Cerebellar cortex (tissue), 1 donor: ENCODE measurements at regions not wholly inside any gene's neighbourhood (a gene's known extent, or its start where the extent isn't known, plus 50 kb on each side); places are given as distances from the start of the nearest gene placed in this dataset.

Experiments
- DNase-seq: peaks from one replicate; pipeline ENCODE4 v3.0.0-alpha.2; 2015; ENCODE audit warnings: low spot score

GRCh38 chr13:88592105-88592504 is 920.9 kb downstream of the SLITRK5 start:
- no peak for DNase-seq

DNA sequence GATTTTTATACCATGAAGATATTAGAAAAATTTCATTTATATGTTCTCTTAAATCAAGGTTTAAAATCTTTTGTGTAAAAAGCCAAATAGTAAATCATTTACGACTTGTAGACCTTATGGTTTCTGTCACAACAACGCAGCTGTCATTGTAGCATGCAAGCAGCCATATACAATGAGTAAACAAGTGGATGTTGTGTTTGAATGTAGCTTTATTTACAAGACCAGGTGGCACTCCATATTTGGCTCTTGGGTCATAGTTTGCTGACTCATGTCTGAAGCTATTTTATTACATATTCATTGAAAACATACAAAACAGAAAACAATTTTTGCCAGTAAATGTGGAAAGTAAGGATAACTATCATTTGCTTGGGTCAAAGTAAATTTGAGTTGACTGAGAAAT is 930.8 kb downstream of the SLITRK5 start:
- no peak for DNase-seq

- DNase-seq, result no peak
These were observed 931.9 kb downstream of the SLITRK5 start for GRCh38 chr13:88602786-88603777.

DNA sequence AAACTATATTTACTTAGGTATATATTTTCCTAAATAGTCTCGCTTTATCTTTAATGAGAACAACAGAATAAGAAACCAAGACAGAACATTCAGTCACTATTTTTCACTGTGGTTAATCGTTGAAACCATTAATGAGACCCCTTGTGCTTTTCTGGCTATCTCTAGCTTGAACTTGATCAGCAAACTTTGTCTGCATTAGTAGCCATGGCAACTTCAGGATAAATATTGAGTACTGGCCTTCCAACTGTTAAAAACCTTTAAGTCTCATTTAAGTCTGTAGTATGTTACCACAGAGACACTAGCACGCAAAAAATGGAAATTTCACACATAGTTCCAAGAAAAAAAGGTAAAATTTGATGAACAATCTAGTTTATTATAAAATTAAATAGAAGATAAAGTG is 946.0 kb downstream of the SLITRK5 start:
- no peak for DNase-seq

DNA sequence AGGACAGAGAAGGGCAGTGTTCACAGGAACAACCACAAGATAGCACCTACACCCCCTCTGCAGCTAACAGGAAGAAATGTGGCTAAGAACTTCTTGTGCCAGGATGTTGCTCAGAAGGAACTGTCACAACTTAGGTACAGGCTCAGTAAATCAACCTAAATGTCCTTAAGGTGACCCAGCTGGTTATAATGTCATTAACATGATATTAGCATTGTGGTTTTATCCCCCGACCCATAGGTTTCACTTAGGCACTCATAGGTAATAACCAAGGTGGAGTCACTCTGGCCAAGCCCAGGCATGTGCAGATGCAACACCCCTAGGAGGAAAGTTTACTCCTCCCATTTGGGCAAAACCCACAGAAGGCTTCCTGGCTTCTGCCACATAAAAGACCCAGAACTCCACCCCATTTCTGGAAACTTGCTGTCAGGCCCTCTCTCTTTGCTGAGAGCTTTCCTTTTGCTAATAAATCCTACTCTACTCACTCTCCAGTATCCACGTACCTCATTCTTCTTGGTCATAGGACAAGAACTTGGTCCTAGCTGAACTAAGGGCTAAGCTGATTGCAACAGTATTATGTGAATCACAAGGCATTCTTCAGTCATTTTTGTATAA is 951.3 kb downstream of the SLITRK5 start:
- no peak for DNase-seq

GRCh38 chr13:88623150-88623549 is 952.0 kb downstream of the SLITRK5 start:
- DNase-seq, result no peak

GRCh38 chr13:88627071-88627470 is 955.9 kb downstream of the SLITRK5 start:
- DNase-seq, result no peak

DNA sequence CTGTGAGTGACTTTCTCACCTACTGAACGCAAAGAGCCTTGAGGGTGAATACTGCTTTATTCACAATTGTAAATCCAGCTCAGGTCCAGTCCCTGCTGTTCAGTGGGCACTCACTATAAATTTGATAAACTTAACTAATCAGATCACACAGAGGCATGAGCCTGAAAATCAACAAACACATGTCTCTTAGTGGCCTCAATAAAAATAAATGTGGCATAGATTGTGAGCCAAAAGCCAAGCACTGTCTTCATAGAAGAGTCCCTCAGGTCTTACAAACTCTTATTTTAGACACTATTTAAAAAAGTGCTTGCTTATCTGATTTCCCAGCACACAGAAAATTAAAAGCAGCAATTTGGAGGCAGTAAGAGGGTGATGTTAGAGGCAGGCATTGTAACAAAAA is 957.7 kb downstream of the SLITRK5 start:
- no peak for DNase-seq

DNA sequence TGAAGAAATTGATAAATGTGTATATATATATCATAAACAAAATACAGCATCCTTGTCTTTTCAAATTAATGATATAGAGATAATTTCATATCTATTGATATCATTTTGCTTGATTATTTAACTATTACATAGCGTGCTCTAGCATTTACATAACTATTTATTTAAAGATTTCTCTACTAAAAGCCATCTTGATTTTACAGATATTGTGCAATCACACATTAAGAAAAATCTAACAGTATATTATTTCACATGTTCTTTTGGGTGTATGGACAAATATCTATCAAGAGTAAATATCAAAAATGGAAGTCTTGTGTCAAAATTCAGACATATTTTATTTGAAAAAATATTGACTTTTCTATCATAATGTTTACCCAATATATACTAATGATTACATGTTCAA is 966.8 kb downstream of the SLITRK5 start:
- no peak for DNase-seq

GRCh38 chr13:88643233-88643632 is 972.1 kb downstream of the SLITRK5 start:
- no peak for DNase-seq

GRCh38 chr13:88648598-88649373 is 977.6 kb downstream of the SLITRK5 start:
- no peak for DNase-seq

- DNase-seq, result no peak
These were observed 978.7 kb downstream of the SLITRK5 start for GRCh38 chr13:88649855-88650254.

DNA sequence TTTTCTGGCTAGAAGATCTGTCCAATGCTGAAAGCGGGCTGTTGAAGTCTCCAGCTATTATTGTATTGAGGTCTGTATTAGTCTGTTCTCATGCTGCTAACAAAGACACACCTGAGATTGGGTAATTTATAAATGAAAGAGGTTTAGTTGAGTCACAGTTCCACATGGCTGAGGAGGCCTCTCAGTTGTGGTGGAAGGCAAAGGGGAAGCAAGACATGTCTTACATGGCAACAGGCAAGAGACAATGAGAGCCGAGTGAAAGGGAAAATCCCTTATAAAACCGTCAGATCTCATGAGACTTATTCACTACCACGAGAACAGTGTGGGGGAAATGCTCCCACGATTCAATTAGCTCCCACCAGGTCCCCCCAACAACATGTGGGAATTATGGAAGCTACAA is 980.4 kb downstream of the SLITRK5 start:
- DNase-seq, result no peak

- DNase-seq, result no peak
These were observed 985.6 kb downstream of the SLITRK5 start for GRCh38 chr13:88656751-88657150.

DNA sequence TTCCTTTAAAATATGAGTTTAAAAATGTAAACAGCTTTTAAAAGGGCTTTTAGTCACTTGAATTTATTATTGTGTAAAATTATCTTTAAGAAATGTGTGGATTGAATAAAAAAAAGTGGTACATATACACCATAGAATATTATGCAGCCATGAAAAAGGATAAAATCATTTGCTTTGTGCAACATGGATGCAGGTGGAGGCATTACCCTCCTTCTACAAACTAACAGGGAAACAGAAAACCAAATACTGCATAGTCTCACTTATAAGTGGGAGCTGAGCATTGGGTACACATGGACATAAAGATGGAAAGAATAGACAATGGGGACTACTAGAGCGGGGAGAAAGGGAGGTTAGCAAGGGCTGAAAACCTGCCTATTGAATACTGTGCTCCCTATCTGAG is 999.3 kb downstream of the SLITRK5 start:
- DNase-seq, result no peak

- DNase-seq, result no peak
These were observed 1003.7 kb downstream of the SLITRK5 start for GRCh38 chr13:88674841-88675240.

GRCh38 chr13:88675347-88675996 is 1004.3 kb downstream of the SLITRK5 start:
- DNase-seq, result no peak

- no peak for DNase-seq
These were observed 1004.8 kb downstream of the SLITRK5 start for GRCh38 chr13:88676016-88676415.

DNA sequence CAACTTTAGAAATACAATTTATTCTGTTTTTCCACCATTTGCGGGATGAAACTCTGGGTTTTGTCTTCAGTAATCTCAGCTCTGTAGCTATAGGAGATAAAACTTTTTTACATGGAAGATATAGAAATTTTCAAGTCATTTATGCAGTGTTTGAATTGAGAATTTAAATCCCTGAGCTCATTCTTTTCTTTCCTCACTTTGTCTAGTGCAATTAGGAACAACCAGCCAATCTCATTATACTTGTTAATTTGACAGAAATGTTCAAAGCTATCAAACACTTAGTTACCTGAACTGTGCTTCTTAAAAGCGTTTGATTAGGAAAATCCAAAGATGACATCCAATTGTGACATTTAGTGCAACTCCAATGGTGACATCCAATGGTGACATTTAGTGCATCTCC is 1014.3 kb downstream of the SLITRK5 start:
- no peak for DNase-seq

- DNase-seq, result no peak
These were observed 1030.4 kb downstream of the SLITRK5 start for GRCh38 chr13:88701551-88701950.

DNA sequence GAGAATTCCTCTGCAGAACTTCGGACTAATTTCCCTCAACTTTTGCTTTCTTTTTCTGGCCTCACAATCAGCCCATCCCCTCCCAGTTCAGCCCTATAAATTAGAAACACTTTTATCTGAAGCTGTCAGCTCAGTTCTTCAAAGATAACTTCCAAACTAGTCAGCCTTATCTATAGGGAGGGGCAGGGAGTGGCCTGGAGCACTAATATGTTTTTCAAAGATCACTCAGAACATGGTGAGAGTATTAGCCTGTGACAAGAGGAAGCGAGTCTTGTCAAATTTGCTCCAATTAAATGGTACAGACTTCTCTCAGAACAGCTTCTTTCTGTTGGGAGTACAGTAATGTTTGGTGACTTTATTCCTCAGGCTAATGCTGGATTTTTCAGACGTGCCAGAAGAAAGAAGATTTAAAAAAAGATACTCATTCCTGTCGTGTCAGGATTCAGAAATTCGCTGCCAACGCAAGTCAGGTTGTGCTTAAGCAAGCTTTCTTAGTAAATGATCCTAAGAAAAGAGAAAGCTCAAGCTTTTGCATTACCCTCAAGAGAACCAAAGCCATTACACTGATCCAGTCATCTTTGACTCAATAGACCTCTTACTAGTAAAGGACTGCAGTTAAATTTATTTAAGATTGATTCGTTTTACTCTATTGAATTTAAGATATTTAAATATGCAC is 1033.6 kb downstream of the SLITRK5 start:
- DNase-seq, result no peak

GRCh38 chr13:88707646-88708045 is 1036.5 kb downstream of the SLITRK5 start:
- no peak for DNase-seq
